Fibroblast of skin of abdomen (primary cell): ENCODE measurements at regions not wholly inside any gene's neighbourhood (a gene's known extent, or its start where the extent isn't known, plus 50 kb on each side); places are given as distances from the start of the nearest gene placed in this dataset.

Source experiments
- DNase-seq: peaks from one replicate; pipeline ENCODE4 v3.0.0-alpha.2; 2013

- DNase-seq = no peak
Measured at GRCh38 chr1:61520401-61520800, 204.5 kb downstream of the TM2D1 start.

DNA sequence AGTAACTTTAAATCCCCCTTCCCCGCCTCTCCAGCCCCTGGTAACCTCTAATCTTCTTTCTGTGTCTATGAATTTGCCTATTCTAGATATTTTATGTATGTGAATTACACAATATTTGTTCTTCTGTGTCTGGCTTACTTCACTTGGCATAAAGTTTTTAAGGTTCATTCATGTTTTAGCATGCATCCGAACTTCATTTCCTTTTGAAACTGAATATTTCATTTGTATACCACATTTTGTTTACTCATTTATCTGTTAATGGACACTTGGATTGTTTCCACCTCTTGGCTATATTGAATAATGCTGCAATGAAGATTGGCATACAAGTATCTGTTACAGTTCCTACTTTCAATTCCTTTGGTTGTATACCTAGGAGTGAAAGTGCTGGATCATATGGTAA lies 205.3 kb downstream of the TM2D1 start:
- DNase-seq = no peak

- no peak for DNase-seq
Measured at GRCh38 chr1:61518670-61519400, 206.1 kb downstream of the TM2D1 start.

- no peak for DNase-seq
Measured at GRCh38 chr1:61517345-61517744, 207.6 kb downstream of the TM2D1 start.

DNA sequence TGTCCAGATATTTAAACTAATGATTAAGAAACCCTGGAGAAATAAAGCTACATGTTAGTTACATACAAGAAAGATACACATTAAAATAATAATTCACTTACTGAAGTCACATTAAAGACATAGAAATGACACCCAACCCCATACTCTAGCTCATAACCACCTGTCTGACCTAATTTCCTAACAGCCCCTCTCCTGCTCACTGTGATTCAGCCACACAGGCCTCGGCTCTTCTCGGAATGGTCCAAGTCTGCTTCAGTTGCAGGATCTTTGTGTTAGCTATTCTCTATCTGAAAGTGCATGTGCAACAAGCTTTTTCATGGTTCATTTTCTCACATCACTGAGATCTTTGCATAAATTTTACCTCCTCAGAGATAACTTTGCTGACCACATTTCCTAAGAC lies 209.8 kb downstream of the TM2D1 start:
- no peak for DNase-seq
